Choroid plexus epithelial cell (primary cell): ENCODE measurements at regions not wholly inside any gene's neighbourhood (a gene's known extent, or its start where the extent isn't known, plus 50 kb on each side); places are given as distances from the start of the nearest gene placed in this dataset.

Source experiments
- DNase-seq: peaks from one replicate; pipeline ENCODE4 v3.0.0-alpha.2; 2010; ENCODE audit warnings: low read depth
- H3K4me3 ChIP-seq: 2 replicates; pipeline ENCODE4 v1.5.1; 2011; ENCODE audit warnings: low read depth, mild to moderate bottlenecking, control low read depth, low read length, moderate library complexity
- TF ChIP-seq, protein P1 (sequence below): conservative IDR thresholded peaks from 2 replicates; pipeline ENCODE4 v1.5.1; 2011; ENCODE audit warnings: low read depth, mild to moderate bottlenecking, control low read depth, inconsistent platforms, low read length, moderate library complexity

DNA sequence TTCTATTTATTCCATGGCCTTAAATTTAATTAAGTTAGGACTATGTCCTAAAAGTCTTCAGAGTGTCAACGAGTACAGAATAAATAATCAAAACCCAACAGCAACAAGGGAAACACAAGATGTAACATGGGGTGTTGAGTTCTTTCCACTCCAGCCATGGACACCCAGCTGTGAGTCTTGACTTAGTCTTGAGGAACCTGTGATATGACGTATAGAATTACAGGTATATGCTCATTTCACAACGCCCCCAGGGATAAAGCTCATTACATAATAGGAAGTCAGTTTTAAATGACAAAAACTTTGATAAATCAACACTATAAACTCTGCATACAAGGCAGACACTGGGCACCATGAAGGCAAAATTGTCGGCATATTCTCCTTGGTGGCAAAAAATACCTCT is 200.0 kb upstream of the CASK start:
- TF ChIP-seq, protein P1, sequence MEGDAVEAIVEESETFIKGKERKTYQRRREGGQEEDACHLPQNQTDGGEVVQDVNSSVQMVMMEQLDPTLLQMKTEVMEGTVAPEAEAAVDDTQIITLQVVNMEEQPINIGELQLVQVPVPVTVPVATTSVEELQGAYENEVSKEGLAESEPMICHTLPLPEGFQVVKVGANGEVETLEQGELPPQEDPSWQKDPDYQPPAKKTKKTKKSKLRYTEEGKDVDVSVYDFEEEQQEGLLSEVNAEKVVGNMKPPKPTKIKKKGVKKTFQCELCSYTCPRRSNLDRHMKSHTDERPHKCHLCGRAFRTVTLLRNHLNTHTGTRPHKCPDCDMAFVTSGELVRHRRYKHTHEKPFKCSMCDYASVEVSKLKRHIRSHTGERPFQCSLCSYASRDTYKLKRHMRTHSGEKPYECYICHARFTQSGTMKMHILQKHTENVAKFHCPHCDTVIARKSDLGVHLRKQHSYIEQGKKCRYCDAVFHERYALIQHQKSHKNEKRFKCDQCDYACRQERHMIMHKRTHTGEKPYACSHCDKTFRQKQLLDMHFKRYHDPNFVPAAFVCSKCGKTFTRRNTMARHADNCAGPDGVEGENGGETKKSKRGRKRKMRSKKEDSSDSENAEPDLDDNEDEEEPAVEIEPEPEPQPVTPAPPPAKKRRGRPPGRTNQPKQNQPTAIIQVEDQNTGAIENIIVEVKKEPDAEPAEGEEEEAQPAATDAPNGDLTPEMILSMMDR, result no peak
- H3K4me3 ChIP-seq, result no peak overlapping the region
- DNase-seq, result no peak

DNA sequence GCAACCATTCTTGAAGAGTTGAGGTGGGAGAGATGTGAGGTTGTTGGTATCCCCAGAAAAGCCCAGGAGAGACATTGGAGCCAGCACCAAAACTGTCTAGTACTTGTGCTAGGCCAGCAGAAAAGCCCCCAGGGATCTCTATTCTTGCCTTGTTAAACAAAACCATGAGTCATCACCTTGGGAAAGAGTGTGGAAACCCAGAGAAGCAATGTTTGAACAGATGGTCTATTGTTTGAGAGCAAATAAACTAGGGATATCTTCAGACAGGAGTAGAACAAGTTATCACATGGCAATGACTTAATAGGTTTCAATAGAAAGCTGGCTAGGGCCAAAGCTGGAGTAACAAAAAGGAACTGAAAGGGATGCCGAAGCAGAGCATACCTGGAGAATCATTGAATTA is 195.7 kb upstream of the CASK start:
- TF ChIP-seq, protein P1, result no peak
- DNase-seq, result peak; percentile 79

DNA sequence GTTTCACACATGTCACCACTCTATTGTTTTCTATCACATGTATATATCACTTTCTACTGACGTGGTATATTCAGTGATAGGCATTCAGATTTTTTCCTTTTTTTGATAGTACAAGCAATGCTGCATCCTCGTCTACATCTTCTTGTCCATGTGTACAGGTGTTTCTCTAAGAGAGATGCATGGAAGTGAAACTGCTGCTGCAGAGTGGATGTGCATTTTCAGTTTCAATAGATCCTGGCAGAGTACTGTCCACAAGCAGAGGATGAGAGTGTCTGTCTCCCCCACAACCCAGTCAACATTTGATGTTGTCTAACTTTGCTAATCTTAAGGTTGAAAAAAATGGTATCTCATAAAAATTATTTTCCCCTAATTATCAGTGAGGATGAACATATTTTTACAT is 194.0 kb upstream of the CASK start:
- TF ChIP-seq, protein P1, result no peak
- no peak overlapping the region for H3K4me3 ChIP-seq
- no peak for DNase-seq

More for the DNA sequence above, 195.7 kb upstream of the CASK start:
- H3K4me3 ChIP-seq, result no peak overlapping the region

DNA sequence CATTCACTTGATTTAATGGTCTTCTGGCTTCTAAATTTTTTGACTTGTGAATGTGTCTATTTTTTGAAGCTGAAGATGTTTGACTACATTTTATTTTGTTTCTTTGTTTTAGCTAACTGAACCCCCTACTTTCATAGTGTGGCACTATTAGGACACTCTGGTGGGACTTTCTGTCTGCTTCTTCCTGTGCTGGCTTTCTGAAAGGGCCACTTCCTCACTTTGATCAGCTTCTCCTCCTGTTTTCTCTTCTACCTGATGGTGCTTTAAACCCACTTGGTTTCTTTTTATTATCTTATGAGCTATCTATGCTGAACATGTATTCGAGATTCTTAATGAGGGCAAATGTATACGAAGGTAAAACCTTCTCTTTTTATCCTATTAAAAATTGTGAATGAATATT is 186.1 kb upstream of the CASK start:
- no peak for DNase-seq
- H3K4me3 ChIP-seq, result no peak overlapping the region
- TF ChIP-seq, protein P1, result no peak

DNA sequence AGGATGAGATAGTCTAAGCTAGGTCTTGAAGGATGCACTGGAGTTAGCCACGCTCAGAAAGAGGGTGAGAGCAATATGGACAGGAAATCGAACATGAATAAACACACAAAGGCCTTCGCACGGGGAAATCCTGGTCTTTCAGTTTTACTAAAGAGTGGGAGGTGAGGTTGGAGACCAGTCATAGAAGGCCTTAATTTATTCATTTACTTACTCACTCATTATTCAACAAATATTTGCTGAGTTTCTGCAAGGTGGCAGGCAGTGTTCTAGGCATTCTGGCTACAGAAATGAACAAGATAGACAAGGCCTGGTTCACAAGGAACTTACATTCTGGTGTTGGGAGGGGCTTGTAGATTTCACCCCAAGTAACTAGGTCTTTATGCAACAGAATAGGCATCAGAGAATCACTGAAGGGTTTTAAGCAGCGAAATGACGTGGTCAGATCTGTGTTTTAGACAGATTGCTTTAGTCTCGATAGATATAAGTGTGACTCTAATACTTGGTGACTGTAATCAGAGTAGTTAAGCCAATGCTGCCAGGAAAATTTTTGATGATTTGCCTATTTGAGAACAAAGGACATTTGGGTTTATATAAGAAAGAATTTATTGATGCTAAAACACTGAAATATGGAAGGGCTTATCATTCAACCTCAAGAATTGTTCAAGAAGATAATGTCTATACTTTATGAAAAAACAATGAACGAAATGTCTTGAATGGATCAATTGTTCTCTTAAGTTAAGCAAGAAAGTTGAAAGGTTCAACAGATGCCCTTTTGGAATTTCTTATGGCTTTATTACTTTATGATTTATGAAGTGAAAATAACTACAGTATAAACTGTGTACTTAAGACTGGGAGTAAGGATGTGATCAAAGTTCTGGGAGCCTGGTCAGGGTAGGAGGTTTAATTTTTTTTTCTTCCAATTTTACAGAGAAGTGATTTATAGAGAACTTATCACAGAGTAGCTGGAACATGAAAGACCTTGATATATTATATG is 184.4 kb upstream of the CASK start:
- no peak for DNase-seq
- TF ChIP-seq, protein P1, result no peak

DNA sequence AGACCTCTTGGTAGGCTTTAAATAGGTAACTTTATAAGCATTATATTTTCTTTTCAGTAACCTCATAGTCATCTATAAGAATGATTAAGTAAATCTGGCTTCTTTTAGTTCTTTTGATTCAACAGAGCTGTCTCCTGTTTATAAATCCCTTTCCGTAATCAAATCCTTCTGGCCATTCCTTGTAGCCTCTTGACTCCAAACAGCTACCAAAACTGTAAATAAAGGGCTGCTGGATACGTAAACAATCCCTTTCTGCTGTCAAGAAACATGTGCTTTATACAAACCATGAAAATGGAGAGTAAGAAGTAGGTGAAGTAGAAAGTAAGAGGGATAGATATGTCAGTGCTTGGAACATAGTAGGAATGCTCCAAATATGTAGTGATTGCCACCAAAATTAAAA is 183.2 kb upstream of the CASK start:
- H3K4me3 ChIP-seq, result no peak overlapping the region
- TF ChIP-seq, protein P1, result no peak
- no peak for DNase-seq

More for the DNA sequence above, 184.4 kb upstream of the CASK start:
- no peak overlapping the region for H3K4me3 ChIP-seq
